OCI-LY7 (cell line): ENCODE measurements at regions not wholly inside any gene's neighbourhood (a gene's known extent, or its start where the extent isn't known, plus 50 kb on each side); places are given as distances from the start of the nearest gene placed in this dataset.

Experiments
- BruUV-seq: library from RNA; stranded (reverse); fragments of 400-500 nt; replicated peaks from 2 replicates; lab custom pipeline; 2021; lab: Mats Ljungman, UMichigan
- CTCF ChIA-PET: fragments of 300-600 bp; sonication (Branson Sonifier 250); formaldehyde crosslinking; loops from one replicate; lab custom pipeline; 2022; ENCODE audit warnings: antibody characterized with exemption; ENCODE audit not compliant: unreplicated experiment; lab: Charles Lee
- POLR2A ChIA-PET: fragments of 300-600 bp; sonication (Branson Sonifier 250); formaldehyde crosslinking; loops from one replicate; lab custom pipeline; 2022; ENCODE audit warnings: antibody characterized with exemption; lab: Charles Lee
- DNase-seq: peaks from one replicate; pipeline ENCODE4 v3.0.0-alpha.2; 2015; ENCODE audit warnings: low spot score
- H2AFZ ChIP-seq: fragments of 200-600 bp; sonication (generic), shearing (Covaris generic); 2 replicates; pipeline ENCODE4 v1.6.1; 2014; ENCODE audit warnings: mild to moderate bottlenecking, antibody characterized with exemption, low read length, moderate library complexity
- H3K27ac ChIP-seq: fragments of 200-600 bp; sonication (generic); 2 replicates; pipeline ENCODE4 v1.5.1; 2014; ENCODE audit warnings: mixed run types, low read depth, mild to moderate bottlenecking, moderate library complexity, low read length, inconsistent platforms; ENCODE audit not compliant: poor library complexity, severe bottlenecking
- H3K36me3 ChIP-seq: fragments of 200-600 bp; sonication (generic); 2 replicates; pipeline ENCODE4 v1.6.1; 2014; ENCODE audit warnings: mild to moderate bottlenecking, antibody characterized with exemption, low read length, moderate library complexity, mixed read lengths; ENCODE audit not compliant: insufficient read depth
- H3K4me1 ChIP-seq: fragments of 200-600 bp; sonication (generic); 2 replicates; pipeline ENCODE4 v1.5.1; 2014; ENCODE audit warnings: mild to moderate bottlenecking, low read length; ENCODE audit not compliant: insufficient read depth, poor library complexity, severe bottlenecking
- H3K4me2 ChIP-seq: fragments of 200-600 bp; sonication (generic); 2 replicates; pipeline ENCODE4 v1.6.1; 2014; ENCODE audit warnings: mild to moderate bottlenecking, low read length
- H3K4me3 ChIP-seq: fragments of 200-600 bp; sonication (generic); 2 replicates; pipeline ENCODE4 v1.5.1; 2014; ENCODE audit warnings: mild to moderate bottlenecking, low read depth, low read length; ENCODE audit not compliant: poor library complexity, severe bottlenecking
- H3K79me2 ChIP-seq: fragments of 200-600 bp; sonication (generic); 2 replicates; pipeline ENCODE4 v1.6.1; 2016; ENCODE audit warnings: low read depth, mild to moderate bottlenecking, low read length, moderate library complexity, mixed read lengths; ENCODE audit not compliant: insufficient read depth
- H3K9me2 ChIP-seq: fragments of 200-600 bp; sonication (generic); 2 replicates; pipeline ENCODE4 v1.6.1; 2016; ENCODE audit warnings: mild to moderate bottlenecking, low read length, mixed read lengths; ENCODE audit not compliant: insufficient read depth
- H3K9me3 ChIP-seq: fragments of 200-600 bp; sonication (generic); 2 replicates; pipeline ENCODE4 v1.6.1; 2014; ENCODE audit warnings: mild to moderate bottlenecking, mixed run types, low read length, mixed read lengths
- H4K20me1 ChIP-seq: fragments of 200-600 bp; sonication (generic); 2 replicates; pipeline ENCODE4 v1.6.1; 2014; ENCODE audit warnings: mild to moderate bottlenecking, antibody characterized with exemption, low read length, moderate library complexity, mixed read lengths; ENCODE audit not compliant: insufficient read depth
- CTCF ChIP-seq: fragments of 200-600 bp; sonication (generic); conservative IDR thresholded peaks from 2 replicates; pipeline ENCODE4 v1.5.1; 2014; ENCODE audit warnings: mild to moderate bottlenecking, antibody characterized with exemption, low read length, moderate library complexity, mixed read lengths
- EZH2phosphoT487 ChIP-seq: fragments of 200-600 bp; sonication (generic); IDR thresholded peaks from 2 replicates; pipeline ENCODE4 v1.6.1; 2018; ENCODE audit warnings: low read depth, borderline replicate concordance, mild to moderate bottlenecking, mixed run types, antibody characterized with exemption, low read length, moderate library complexity, mixed read lengths
- intact Hi-C: fragments of 100-400 bp; cut with micrococcal nuclease; formaldehyde crosslinking; loops from one replicate; pipeline ENCODE4 v1.10.0; 2022; ENCODE audit not compliant: unreplicated experiment

GRCh38 chr16:54226296-54227010 lies 60.1 kb downstream of the IRX3 start:
- Histone ChIP-seq H3K9me2 (no peaks in the 10 kb centered on the region), H4K20me1 (no peaks in the 10 kb centered on the region), H2AFZ (no peak overlapping the region), H3K4me2 (no peak overlapping the region), H3K27ac (no peak overlapping the region), H3K9me3 (no peaks in the 10 kb centered on the region), H3K79me2 (no peaks in the 10 kb centered on the region), H3K4me3 (no peak overlapping the region), H3K4me1 (no peaks in the 10 kb centered on the region), H3K36me3 (no peaks in the 10 kb centered on the region)
- ChIA-PET POLR2A (interaction anchor here (0.6 kb wide), 1 partner anchor 63 kb away, joined by 3 read pairs; no protein-coding TSS in a partner anchor), CTCF (no interaction called here)
- no peak for DNase-seq
- no TSS peak for BruUV-seq
- TF ChIP-seq CTCF (no peak), EZH2phosphoT487 (no peak)
- intact Hi-C loops, result no loop called here

GRCh38 chr16:54219709-54220108 lies 66.9 kb downstream of the IRX3 start:
- CTCF ChIA-PET, result no interaction called here
- Histone ChIP-seq H3K4me1 (no peaks in the 10 kb centered on the region), H3K9me2 (no peaks in the 10 kb centered on the region), H4K20me1 (no peaks in the 10 kb centered on the region), H3K27ac (no peak overlapping the region), H3K4me3 (no peak overlapping the region), H3K4me2 (no peak overlapping the region), H3K36me3 (no peaks in the 10 kb centered on the region), H3K9me3 (no peaks in the 10 kb centered on the region), H3K79me2 (no peaks in the 10 kb centered on the region), H2AFZ (no peak overlapping the region)
- intact Hi-C loops, result no loop called here
- TF ChIP-seq EZH2phosphoT487 (no peak), CTCF (no peak)
- no peak for DNase-seq
- no TSS peak for BruUV-seq
- POLR2A ChIA-PET, result interaction anchor here (0.7 kb wide), 1 partner anchor 27 kb away, joined by 3 read pairs; no protein-coding TSS in a partner anchor

GRCh38 chr16:54216688-54217087 lies 69.9 kb downstream of the IRX3 start:
- Histone ChIP-seq H3K9me2 (no peaks in the 10 kb centered on the region), H3K4me3 (no peak overlapping the region), H3K9me3 (no peaks in the 10 kb centered on the region), H2AFZ (no peak overlapping the region), H3K4me1 (no peaks in the 10 kb centered on the region), H3K27ac (no peak overlapping the region), H4K20me1 (no peaks in the 10 kb centered on the region), H3K79me2 (no peaks in the 10 kb centered on the region), H3K36me3 (no peaks in the 10 kb centered on the region), H3K4me2 (no peak overlapping the region)
- no peak for TF ChIP-seq EZH2phosphoT487
- no peak for TF ChIP-seq CTCF
- BruUV-seq, result no TSS peak
- intact Hi-C loops, result no loop called here
- no peak for DNase-seq
- ChIA-PET CTCF (no interaction called here), POLR2A (no interaction called here)
